GM23338 (cell line): ENCODE measurements at regions not wholly inside any gene's neighbourhood (a gene's known extent, or its start where the extent isn't known, plus 50 kb on each side); places are given as distances from the start of the nearest gene placed in this dataset.

ENCODE experiments used
- ATAC-seq: fragments of 200-7000 bp; cut with Tn5 transposase; 3 replicates; pipeline ENCODE4 v1.9.1; 2020
- DNase-seq: peaks from one replicate; pipeline ENCODE4 v3.0.0-alpha.2; 2015; ENCODE audit warnings: low spot score
- H2AFZ ChIP-seq: fragments of 200-600 bp; sonication (generic); 2 replicates; pipeline ENCODE4 v1.8.0; 2016; ENCODE audit warnings: antibody characterized with exemption, mild to moderate bottlenecking, moderate library complexity
- H3F3A ChIP-seq: fragments of 200-600 bp; sonication (generic); replicated peaks from 2 replicates; pipeline ENCODE4 v1.8.0; 2017; ENCODE audit warnings: antibody characterized with exemption, mixed run types, low read depth
- H3K27ac ChIP-seq: fragments of 200-600 bp; sonication (generic); 2 replicates; pipeline ENCODE4 v1.6.1; 2016; ENCODE audit warnings: low read depth
- H3K27me3 ChIP-seq: fragments of 200-600 bp; sonication (generic); 2 replicates; pipeline ENCODE4 v1.8.0; 2016; ENCODE audit warnings: mild to moderate bottlenecking, mixed run types, moderate library complexity; ENCODE audit not compliant: insufficient read depth
- H3K36me3 ChIP-seq: fragments of 200-600 bp; sonication (generic); 2 replicates; pipeline ENCODE4 v1.8.0; 2016; ENCODE audit warnings: mild to moderate bottlenecking; ENCODE audit not compliant: insufficient read depth
- H3K4me1 ChIP-seq: fragments of 200-600 bp; sonication (generic); 2 replicates; pipeline ENCODE4 v1.8.0; 2016; ENCODE audit warnings: mild to moderate bottlenecking, moderate library complexity; ENCODE audit not compliant: insufficient read depth
- H3K4me2 ChIP-seq: fragments of 200-600 bp; sonication (generic); 2 replicates; pipeline ENCODE4 v1.7.1; 2017; ENCODE audit warnings: mixed run types
- H3K4me3 ChIP-seq: fragments of 200-600 bp; sonication (generic); 2 replicates; pipeline ENCODE4 v1.6.1; 2016; ENCODE audit warnings: mixed run types
- H3K79me2 ChIP-seq: fragments of 200-600 bp; sonication (generic); replicated peaks from 2 replicates; pipeline ENCODE4 v1.8.0; 2017; ENCODE audit warnings: mild to moderate bottlenecking; ENCODE audit not compliant: insufficient read depth
- H3K9me2 ChIP-seq: fragments of 200-600 bp; sonication (generic); 2 replicates; pipeline ENCODE4 v1.8.0; 2017; ENCODE audit not compliant: insufficient read depth
- H4K20me1 ChIP-seq: fragments of 200-600 bp; sonication (generic); replicated peaks from 2 replicates; pipeline ENCODE4 v1.8.0; 2017; ENCODE audit warnings: mild to moderate bottlenecking; ENCODE audit not compliant: insufficient read depth
- H3K27ac Mint-ChIP-seq: 2 replicates; pipeline ENCODE4 v1.8.0; 2020; ENCODE audit warnings: inconsistent platforms, mild to moderate bottlenecking, moderate library complexity, mixed read lengths
- H3K27me3 Mint-ChIP-seq: 3 replicates; pipeline ENCODE4 v1.8.0; 2022; ENCODE audit warnings: low read depth, mild to moderate bottlenecking, moderate library complexity, mixed read lengths, inconsistent platforms; ENCODE audit not compliant: insufficient read depth, poor library complexity
- H3K36me3 Mint-ChIP-seq: 3 replicates; pipeline ENCODE4 v1.8.0; 2021; ENCODE audit warnings: low read depth, mild to moderate bottlenecking, inconsistent platforms, moderate library complexity, mixed read lengths
- H3K4me1 Mint-ChIP-seq: 3 replicates; pipeline ENCODE4 v1.8.0; 2020; ENCODE audit warnings: mild to moderate bottlenecking, inconsistent platforms, mixed read lengths
- H3K4me3 Mint-ChIP-seq: 3 replicates; pipeline ENCODE4 v1.8.0; 2021; ENCODE audit warnings: moderate library complexity, mild to moderate bottlenecking, inconsistent platforms, mixed read lengths
- H3K9me3 Mint-ChIP-seq: 3 replicates; pipeline ENCODE4 v1.8.0; 2020; ENCODE audit warnings: moderate library complexity, mild to moderate bottlenecking, inconsistent platforms, mixed read lengths
- CREB1 ChIP-seq: fragments of 250-450 bp; sonication (Bioruptor Pico); IDR thresholded peaks from 2 replicates; pipeline ENCODE4 v1.5.0; 2020; ENCODE audit warnings: low read depth, mild to moderate bottlenecking, moderate library complexity
- ETS1 ChIP-seq: IDR thresholded peaks from 2 replicates; pipeline ENCODE4 v1.6.1; 2016; ENCODE audit warnings: antibody characterized with exemption
- EZH2phosphoT487 ChIP-seq: fragments of 200-600 bp; sonication (generic); IDR thresholded peaks from one replicate; pipeline ENCODE4 v1.8.1; 2018; ENCODE audit warnings: antibody characterized with exemption; ENCODE audit not compliant: unreplicated experiment
- JUNB ChIP-seq: IDR thresholded peaks from one replicate; pipeline ENCODE4 v1.6.1; 2016; ENCODE audit warnings: antibody characterized with exemption; ENCODE audit not compliant: unreplicated experiment
- POLR2AphosphoS5 ChIP-seq: IDR thresholded peaks from 2 replicates; pipeline ENCODE4 v1.6.1; 2016; ENCODE audit warnings: antibody characterized with exemption, low read depth
- REST ChIP-seq: IDR thresholded peaks from one replicate; pipeline ENCODE4 v1.6.1; 2018; ENCODE audit warnings: antibody characterized with exemption; ENCODE audit not compliant: unreplicated experiment
- ZNF462 ChIP-seq: fragments of 250-450 bp; sonication (Bioruptor Pico); IDR thresholded peaks from 2 replicates; pipeline ENCODE4 v1.5.0; 2020; ENCODE audit warnings: mild to moderate bottlenecking, moderate library complexity

GRCh38 chr15:39529457-39529856 lies 51.4 kb upstream of the THBS1 start (continued):
- TF ChIP-seq REST, result no peak

- no peak overlapping the region for H3K4me3 ChIP-seq
- Mint-ChIP-seq H3K4me3 (no peak overlapping the region), H3K9me3 (peaks cover 9% of the 10 kb centered on the region; the same call in 2 of the 3 replicates), H3K27ac (no peak overlapping the region), H3K27me3 (peaks cover 7% of the 10 kb centered on the region), H3K36me3 (peaks cover 4% of the 10 kb centered on the region; the same call in 2 of the 3 replicates), H3K4me1 (peaks cover 17% of the 10 kb centered on the region)
- H3K9me2 ChIP-seq, result peaks cover 35% of the 10 kb centered on the region
- no peaks in the 10 kb centered on the region for H3K27me3 ChIP-seq
- no peaks in the 10 kb centered on the region for H3K79me2 ChIP-seq
- H2AFZ ChIP-seq, result 0 out of 2 replicates have a peak overlapping the region, but pooled peaks have one; percentile 9
- no peaks in the 10 kb centered on the region for H3K36me3 ChIP-seq
- peak; percentile 80 for DNase-seq
- ATAC-seq, result peak; percentile 91
- H3F3A ChIP-seq, result 0 out of 2 replicates have a peak, but pooled peaks cover 4% of the 10 kb centered on the region
- TF ChIP-seq EZH2phosphoT487 (no peak), JUNB (no peak), ETS1 (no peak), CREB1 (CRISPR knock-in tag) (0 out of 2 replicates have a peak, but pooled peaks have one; percentile 7), ZNF462 (CRISPR knock-in tag) (peak; percentile 18; the same call in 1 of the 2 replicates), POLR2AphosphoS5 (no peak)
- peak overlapping the region; percentile 4; the same call in 1 of the 2 replicates for H3K4me2 ChIP-seq
- H4K20me1 ChIP-seq, result no peaks in the 10 kb centered on the region
- H3K27ac ChIP-seq, result peak overlapping the region; percentile 40
- H3K4me1 ChIP-seq, result peaks cover 16% of the 10 kb centered on the region; the same call in 1 of the 2 replicates
Observed at GRCh38 chr15:39530480-39531342, 50.2 kb upstream of the THBS1 start.
